Stomach smooth muscle (tissue), 2 donors: ENCODE measurements at regions not wholly inside any gene's neighbourhood (a gene's known extent, or its start where the extent isn't known, plus 50 kb on each side); places are given as distances from the start of the nearest gene placed in this dataset.

Experiments used
- H3K27ac ChIP-seq: one replicate; pipeline ENCODE4 v1.7.0; 2013; ENCODE audit warnings: mild to moderate bottlenecking, low read length, inconsistent platforms
- H3K27me3 ChIP-seq, 2 donors: one replicate each; pipeline ENCODE4 v1.7.0; 2013; ENCODE audit warnings: low read length in 2 of 2; ENCODE audit not compliant: insufficient read depth in 2 of 2, control insufficient read depth in 1 of 2
- H3K36me3 ChIP-seq, 2 donors: one replicate each; pipeline ENCODE4 v1.7.0; 2013; ENCODE audit warnings: low read length in 2 of 2; ENCODE audit not compliant: control insufficient read depth in 2 of 2, insufficient read depth in 2 of 2
- H3K4me1 ChIP-seq: one replicate; pipeline ENCODE4 v1.7.0; 2013; ENCODE audit warnings: low read length; ENCODE audit not compliant: control insufficient read depth, insufficient read depth
- H3K4me3 ChIP-seq, 2 donors: one replicate each; pipeline ENCODE4 v1.7.0; 2013; ENCODE audit warnings: low read length in 2 of 2
- H3K9ac ChIP-seq, 2 donors: one replicate each; pipeline ENCODE4 v1.7.0; 2013; ENCODE audit warnings: low read length in 2 of 2, mild to moderate bottlenecking in 1 of 2
- H3K9me3 ChIP-seq, 2 donors: one replicate each; pipeline ENCODE4 v1.7.0; 2013; ENCODE audit warnings: low read length in 2 of 2; ENCODE audit not compliant: control insufficient read depth in 2 of 2
- donor health status: healthy.
- donor health status: Pancreatic carcinoma.

DNA sequence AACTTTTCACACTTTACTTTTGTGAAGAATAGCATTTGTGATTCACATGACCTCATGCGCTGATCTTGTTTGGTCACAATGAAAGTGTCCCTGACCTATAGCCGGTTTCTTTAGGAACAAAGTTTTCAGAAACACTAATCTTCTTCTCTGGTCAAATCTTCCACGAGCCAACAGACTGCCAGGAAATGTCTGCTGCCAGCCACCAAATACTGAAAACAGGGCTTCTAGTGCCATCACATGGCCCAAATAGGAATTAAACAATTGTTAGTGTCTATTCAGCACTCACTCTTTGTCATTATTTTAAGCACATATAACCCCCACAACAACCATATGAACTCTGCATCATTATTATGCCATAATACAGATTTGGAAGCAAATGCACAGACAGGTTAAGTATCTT lies 286.5 kb upstream of the SYT4 start:
- no peaks in the 10 kb centered on the region for H3K4me1 ChIP-seq
- no peak overlapping the region for H3K27ac ChIP-seq
- no peaks in the 10 kb centered on the region for H3K36me3 ChIP-seq
- H3K27me3 ChIP-seq, result no peaks in the 10 kb centered on the region
- H3K9me3 ChIP-seq, result no peaks in the 10 kb centered on the region
- H3K4me3 ChIP-seq, result no peak overlapping the region
- no peak overlapping the region for H3K9ac ChIP-seq

DNA sequence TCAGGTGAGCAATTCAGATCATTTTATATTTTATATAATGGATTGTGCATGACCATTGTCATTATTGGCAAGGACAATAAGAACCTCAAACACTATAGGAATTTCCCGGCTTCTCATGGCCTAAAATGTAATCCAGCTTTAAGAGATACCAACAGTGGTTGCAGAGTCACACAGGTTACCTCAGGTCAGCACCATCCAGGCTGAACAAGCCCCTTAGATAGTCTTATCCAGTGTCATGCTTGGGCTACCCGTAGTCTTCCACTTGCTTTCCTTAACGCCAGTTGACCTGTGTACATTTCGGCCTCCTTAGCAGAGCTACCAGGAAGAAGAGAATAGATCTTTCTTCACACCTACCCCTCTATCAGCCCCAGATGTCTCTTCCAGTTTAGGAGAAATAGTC lies 293.3 kb upstream of the SYT4 start:
- no peak overlapping the region for H3K4me3 ChIP-seq
- no peaks in the 10 kb centered on the region for H3K4me1 ChIP-seq
- no peak overlapping the region for H3K9ac ChIP-seq
- H3K27ac ChIP-seq, result no peak overlapping the region
- no peaks in the 10 kb centered on the region for H3K27me3 ChIP-seq
- no peaks in the 10 kb centered on the region for H3K9me3 ChIP-seq
- no peaks in the 10 kb centered on the region for H3K36me3 ChIP-seq

DNA sequence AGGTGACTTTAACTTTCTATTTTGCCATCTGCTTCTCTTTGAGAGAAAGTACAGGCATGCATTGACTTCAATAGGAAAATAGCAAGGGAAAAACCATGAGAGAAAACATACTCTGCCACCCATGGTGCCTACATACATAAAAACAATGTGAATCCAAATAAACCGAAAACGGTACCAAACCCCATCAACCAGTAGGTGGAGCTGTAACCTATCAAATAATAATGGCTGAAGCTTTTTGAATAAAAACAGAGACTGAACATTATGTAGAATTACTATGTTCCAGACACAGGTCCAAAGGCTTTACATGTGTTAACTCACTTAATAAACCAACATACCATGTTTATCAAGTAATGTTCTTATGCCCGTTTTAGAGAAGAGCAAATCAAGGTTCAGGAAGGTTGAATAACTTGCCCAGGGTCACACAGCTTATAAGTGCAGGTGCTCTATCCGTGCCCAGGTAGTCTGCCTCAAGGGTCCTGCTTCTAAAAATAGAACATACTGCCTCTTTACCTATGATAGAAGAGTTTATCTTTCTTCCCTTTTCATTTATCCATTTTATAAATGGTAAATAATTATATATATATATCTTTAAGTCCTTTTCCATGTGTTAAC lies 293.9 kb upstream of the SYT4 start:
- no peak overlapping the region for H3K9ac ChIP-seq
- no peak overlapping the region for H3K4me3 ChIP-seq
- H3K36me3 ChIP-seq, result no peaks in the 10 kb centered on the region
- no peaks in the 10 kb centered on the region for H3K9me3 ChIP-seq
- no peak overlapping the region for H3K27ac ChIP-seq
- H3K4me1 ChIP-seq, result no peaks in the 10 kb centered on the region
- no peaks in the 10 kb centered on the region for H3K27me3 ChIP-seq

DNA sequence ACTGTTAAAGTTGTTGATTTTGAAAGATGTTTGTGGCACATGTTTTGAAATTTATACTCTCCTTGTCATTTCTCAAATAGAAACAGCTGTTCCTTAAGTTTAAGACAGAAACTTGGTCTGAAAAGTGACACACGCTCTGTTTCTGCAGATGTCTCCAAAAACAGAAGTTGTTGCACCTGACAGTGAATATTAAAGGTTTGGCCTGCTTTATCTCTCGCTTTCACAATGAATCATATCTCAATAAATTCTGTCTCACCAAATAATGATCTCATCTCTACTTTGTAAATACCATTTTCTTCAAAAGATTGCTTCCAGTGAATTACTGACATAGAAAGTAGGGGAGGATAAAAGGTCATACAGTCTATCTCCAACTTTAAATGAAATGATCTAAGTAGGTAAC lies 294.9 kb upstream of the SYT4 start:
- Histone ChIP-seq H3K36me3 (no peaks in the 10 kb centered on the region), H3K27ac (no peak overlapping the region), H3K9me3 (no peaks in the 10 kb centered on the region), H3K4me1 (no peaks in the 10 kb centered on the region), H3K9ac (no peak overlapping the region), H3K4me3 (no peak overlapping the region), H3K27me3 (no peaks in the 10 kb centered on the region)

GRCh38 chr18:43574974-43575373 lies 297.7 kb upstream of the SYT4 start:
- no peaks in the 10 kb centered on the region for H3K9me3 ChIP-seq
- no peak overlapping the region for H3K4me3 ChIP-seq
- no peak overlapping the region for H3K9ac ChIP-seq
- no peaks in the 10 kb centered on the region for H3K36me3 ChIP-seq
- H3K4me1 ChIP-seq, result no peaks in the 10 kb centered on the region
- H3K27me3 ChIP-seq, result no peaks in the 10 kb centered on the region
- no peak overlapping the region for H3K27ac ChIP-seq

- H3K27me3 ChIP-seq, result no peaks in the 10 kb centered on the region
Observed at GRCh38 chr18:43578211-43578610, 300.9 kb upstream of the SYT4 start.

DNA sequence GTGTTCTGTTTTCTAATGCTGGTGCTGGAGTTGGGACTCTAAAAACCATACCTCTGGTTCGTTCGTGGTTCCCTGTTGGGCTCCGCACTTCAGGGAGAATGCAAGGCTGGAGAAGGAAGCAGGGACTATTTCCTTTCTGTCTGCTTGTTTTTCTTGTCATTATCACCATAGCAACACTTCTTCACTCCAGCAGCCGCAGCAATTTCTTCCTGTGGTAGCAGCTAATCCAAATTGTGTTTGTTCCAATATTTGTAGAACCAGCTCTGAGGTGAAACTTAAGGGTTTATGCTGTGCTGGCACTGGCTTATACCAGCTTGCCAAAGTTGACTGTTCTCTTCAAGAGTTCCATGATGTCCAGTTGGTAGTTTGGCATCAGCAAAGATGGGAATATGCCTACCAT lies 301.4 kb upstream of the SYT4 start:
- Histone ChIP-seq H3K4me3 (no peak overlapping the region), H3K9me3 (no peaks in the 10 kb centered on the region), H3K27me3 (no peaks in the 10 kb centered on the region), H3K4me1 (no peaks in the 10 kb centered on the region), H3K27ac (no peak overlapping the region), H3K36me3 (no peaks in the 10 kb centered on the region), H3K9ac (no peak overlapping the region)

More at GRCh38 chr18:43578211-43578610, 300.9 kb upstream of the SYT4 start:
- Histone ChIP-seq H3K27ac (no peak overlapping the region), H3K36me3 (no peaks in the 10 kb centered on the region), H3K4me1 (no peaks in the 10 kb centered on the region), H3K9me3 (no peaks in the 10 kb centered on the region), H3K9ac (no peak overlapping the region), H3K4me3 (no peak overlapping the region)

- Histone ChIP-seq H3K36me3 (no peaks in the 10 kb centered on the region), H3K27me3 (no peaks in the 10 kb centered on the region), H3K4me3 (no peak overlapping the region), H3K27ac (no peak overlapping the region), H3K9ac (no peak overlapping the region), H3K9me3 (no peaks in the 10 kb centered on the region), H3K4me1 (no peaks in the 10 kb centered on the region)
Observed at GRCh38 chr18:43581936-43582519, 304.7 kb upstream of the SYT4 start.

DNA sequence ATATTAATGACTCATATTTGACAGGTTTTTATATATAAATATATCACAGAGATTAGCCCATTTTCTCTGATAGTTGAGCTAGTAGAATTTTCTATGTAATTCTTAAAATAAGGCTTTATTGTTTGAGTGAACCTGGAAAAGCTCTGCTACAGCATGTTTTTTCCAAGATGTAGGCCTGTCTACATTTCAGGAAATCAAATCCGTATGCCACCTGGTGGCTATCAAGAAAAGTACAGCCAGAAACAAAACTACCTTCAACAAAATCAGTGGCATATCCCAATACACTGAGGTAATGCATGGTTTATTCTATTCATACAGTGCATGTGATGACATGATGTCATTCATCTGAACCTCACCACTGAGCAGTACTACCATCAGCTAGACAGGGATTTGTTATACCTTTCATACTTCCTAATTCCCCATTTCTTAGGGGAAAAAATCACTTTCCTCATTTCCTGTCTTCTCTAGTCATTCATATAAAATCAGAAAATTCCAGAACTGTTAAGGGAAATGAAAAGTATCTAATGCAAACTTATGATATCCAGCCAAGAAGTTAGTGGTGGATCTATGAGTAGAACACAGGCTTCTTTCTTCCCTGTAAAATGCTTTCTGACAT lies 310.4 kb upstream of the SYT4 start:
- Histone ChIP-seq H3K4me1 (no peaks in the 10 kb centered on the region), H3K4me3 (no peak overlapping the region), H3K27ac (no peak overlapping the region), H3K27me3 (no peaks in the 10 kb centered on the region), H3K9me3 (no peaks in the 10 kb centered on the region), H3K36me3 (no peaks in the 10 kb centered on the region), H3K9ac (no peak overlapping the region)

DNA sequence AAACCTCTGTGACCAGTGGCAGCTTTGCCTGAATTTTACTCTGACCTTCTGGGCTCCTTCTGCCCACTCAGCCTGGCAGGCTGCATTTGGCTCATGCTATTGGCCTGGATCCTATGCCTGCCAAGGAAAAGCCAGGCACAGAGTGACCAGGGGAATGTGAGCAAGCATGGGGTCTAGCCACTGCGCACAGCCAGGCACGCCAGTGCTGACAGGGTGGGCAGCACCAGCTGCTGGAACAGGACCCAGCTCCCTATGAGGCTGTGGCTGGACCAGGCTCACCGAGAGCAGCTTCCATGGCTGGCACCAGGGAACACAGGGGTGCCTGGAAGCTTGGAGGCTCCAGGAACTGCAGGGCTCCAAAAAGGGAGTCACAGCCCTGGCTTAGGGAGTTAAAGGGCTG lies 311.5 kb upstream of the SYT4 start:
- no peak overlapping the region for H3K27ac ChIP-seq
- H3K36me3 ChIP-seq, result no peaks in the 10 kb centered on the region
- H3K9ac ChIP-seq, result no peak overlapping the region
- no peaks in the 10 kb centered on the region for H3K4me1 ChIP-seq
- no peak overlapping the region for H3K4me3 ChIP-seq
- H3K27me3 ChIP-seq, result no peaks in the 10 kb centered on the region
- H3K9me3 ChIP-seq, result no peaks in the 10 kb centered on the region

DNA sequence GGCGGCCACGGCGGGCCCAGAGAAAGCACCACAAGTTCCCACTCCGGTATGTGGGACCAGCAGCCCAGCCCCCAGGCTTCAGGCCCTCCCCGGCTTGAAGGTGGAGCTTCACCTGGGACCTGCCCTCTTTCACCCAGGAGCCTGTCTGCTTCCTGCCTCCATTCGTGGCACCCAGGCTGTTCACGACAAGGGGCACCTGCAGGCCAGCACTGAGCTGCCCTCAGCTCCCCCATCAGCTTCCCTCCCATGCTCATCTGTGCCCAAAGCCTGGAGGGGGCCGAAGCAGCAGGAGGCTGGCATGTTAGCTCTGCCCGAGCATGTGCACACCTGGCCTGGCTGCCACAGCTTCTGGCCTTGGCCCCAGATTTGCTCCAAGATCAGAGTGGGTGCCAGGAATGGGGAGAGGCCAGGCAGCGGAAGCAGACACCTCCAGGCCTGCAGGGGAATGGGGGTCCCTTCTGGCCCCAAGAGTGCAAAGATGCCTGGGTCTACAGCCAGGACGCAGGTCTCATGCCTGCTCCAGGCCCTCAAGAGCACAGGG lies 312.4 kb upstream of the SYT4 start:
- no peak overlapping the region for H3K27ac ChIP-seq
- no peaks in the 10 kb centered on the region for H3K36me3 ChIP-seq
- H3K4me1 ChIP-seq, result no peaks in the 10 kb centered on the region
- no peak overlapping the region for H3K9ac ChIP-seq
- no peak overlapping the region for H3K4me3 ChIP-seq
- H3K9me3 ChIP-seq, result no peaks in the 10 kb centered on the region
- no peaks in the 10 kb centered on the region for H3K27me3 ChIP-seq
